NCI-H128 (cell line): ENCODE measurements at regions not wholly inside any gene's neighbourhood (a gene's known extent, or its start where the extent isn't known, plus 50 kb on each side); places are given as distances from the start of the nearest gene placed in this dataset.

Experiments
- DNase-seq: peaks from one replicate; lab custom pipeline; 2025; ENCODE audit not compliant: unreplicated experiment; lab: John Stamatoyannopoulos, UW

DNA sequence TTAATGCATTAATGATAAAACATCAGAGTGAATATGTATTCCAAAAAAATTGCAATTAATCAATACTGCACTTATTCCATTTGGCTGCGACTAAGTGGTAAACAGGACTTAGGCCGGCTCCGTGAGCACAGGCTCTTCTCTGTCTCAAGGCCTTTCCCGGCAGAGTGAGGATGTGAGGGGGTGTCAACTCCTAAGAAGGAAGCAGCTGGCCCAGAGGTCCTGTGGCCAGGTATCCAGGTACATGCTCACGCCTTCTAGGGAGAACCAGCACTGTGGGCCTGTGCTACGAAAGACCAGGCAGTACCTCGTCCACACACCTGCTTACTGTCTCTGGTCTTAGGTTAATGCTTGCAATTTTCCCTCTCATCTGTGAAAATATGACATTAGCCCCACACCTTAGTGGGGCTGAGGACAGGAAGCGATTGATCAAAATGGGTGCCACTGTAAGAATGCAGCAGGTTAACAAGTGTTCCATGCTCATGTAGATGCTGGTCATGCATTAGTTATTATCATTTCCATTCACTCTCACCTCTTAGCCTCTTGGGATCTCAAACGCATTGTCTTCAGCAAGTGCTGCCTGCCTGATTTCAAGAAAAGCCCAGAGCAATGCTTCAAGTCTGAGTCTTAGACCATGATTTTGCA is 175.3 kb downstream of the ABHD5 start:
- DNase-seq = no peak

GRCh38 chr3:43866529-43867353 is 176.0 kb downstream of the ABHD5 start:
- no peak for DNase-seq

GRCh38 chr3:43867436-43868072 is 176.8 kb downstream of the ABHD5 start:
- DNase-seq = no peak

- no peak for DNase-seq
Measured at GRCh38 chr3:43869491-43869890, 178.8 kb downstream of the ABHD5 start.

DNA sequence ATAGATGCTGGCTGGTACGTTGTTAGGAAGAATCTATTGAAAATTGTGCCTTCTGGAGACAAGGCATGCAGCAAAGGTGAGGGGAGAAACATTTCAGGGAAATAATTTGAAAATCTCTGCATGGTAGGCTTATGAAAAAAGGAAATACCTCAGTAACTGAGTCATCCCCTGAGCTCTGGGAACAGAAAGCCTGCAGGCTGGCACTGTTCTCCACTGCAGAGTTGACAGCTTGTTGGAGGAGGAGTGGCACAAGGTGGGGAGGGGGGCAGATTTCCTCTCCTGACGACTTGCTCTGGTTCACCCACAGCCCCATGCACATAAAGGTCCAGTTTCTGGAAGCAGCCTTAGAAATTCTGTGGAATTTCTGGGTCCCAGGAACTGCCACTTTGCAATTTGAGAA is 179.4 kb downstream of the ABHD5 start:
- DNase-seq = no peak

DNA sequence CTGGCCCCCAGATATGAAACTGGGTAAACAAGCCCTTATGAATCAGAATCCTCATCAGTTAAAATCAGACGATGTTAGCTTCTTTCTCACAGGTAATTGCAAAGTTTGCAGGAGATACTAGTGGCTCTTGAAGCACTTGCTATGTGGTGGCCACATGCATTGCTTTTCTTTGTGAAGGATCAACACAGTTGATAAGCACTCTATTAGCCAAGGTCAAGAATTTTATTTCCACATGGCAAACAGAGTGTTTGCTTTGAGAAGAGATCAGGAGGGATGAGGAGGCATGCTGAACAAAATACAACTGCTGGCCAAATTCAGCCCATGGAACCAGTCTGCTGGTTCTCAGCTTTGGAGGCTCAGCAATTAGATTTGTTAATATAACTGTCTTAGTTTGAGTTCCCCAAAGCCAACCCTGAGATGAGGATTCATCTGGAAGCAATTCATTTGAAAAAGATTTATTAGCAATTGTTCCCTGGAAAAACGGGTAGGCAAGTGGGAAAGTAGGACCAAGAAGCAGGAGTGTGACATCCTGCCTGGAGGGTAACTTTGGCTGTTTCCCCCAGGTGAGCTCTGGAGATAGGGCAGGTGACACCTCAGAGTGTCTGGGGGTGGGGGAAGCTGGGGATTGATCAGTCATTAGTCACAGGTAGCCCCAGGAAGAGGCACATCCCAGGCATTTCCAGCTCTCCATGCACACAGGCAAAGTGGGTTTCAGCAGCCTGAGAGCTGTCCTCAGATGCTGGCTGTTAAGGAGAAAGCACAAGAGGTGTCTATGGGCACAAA is 180.3 kb downstream of the ABHD5 start:
- no peak for DNase-seq

DNA sequence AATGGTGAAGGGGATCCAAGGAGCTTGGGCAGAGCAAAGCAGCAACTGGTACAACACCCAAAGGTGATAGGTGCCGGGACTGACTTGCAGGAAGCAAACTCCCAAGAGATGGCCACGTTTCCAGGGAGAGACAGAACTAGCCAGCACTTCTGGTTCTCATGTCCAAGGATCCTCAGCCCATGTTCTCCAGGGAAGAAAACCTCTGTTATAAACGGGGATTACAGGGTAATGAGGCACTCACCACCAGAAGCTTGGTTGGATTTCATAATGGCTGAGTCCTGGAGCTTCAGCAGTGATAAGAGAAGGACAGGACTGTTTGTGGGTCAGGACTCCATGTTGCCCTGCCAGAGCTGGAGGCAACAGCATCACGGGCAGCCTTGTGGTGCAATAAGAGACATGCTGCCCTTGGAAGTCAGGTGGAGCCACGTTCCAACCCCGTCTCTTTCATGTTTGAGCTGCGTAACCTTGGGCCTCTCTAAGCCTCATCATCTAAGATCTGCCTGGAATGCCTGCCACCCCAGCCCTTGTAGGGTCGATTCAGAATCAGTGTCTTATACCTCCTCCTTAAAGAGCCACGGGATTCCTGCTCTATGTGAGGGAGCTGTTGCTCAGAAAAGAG is 181.0 kb downstream of the ABHD5 start:
- DNase-seq = no peak

DNA sequence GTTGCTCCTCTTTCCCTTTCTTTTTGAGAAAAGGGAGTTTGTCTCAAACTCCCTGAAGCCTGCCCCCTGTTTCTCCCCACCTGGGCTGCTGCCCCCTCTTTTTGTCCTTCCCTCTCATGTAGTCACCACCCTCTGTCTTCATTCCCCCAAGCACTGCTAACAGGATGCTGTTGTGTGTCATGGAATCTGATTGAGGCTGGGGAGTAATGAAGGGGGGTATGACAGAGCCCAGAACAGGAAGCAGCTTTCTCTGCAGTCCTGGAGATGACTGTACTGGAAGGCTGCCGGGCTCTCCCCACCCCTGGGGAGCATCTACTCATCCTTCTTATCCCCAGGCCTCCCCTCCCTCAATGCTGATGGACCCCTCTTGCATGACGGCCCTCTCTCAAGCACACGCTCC is 181.6 kb downstream of the ABHD5 start:
- DNase-seq = no peak

GRCh38 chr3:43872901-43873300 is 182.2 kb downstream of the ABHD5 start:
- no peak for DNase-seq

- DNase-seq = no peak
Measured at GRCh38 chr3:43873723-43874122, 183.0 kb downstream of the ABHD5 start.

- DNase-seq = no peak
Measured at GRCh38 chr3:43874290-43874689, 183.6 kb downstream of the ABHD5 start.

GRCh38 chr3:43874731-43875130 is 184.0 kb downstream of the ABHD5 start:
- DNase-seq = no peak

DNA sequence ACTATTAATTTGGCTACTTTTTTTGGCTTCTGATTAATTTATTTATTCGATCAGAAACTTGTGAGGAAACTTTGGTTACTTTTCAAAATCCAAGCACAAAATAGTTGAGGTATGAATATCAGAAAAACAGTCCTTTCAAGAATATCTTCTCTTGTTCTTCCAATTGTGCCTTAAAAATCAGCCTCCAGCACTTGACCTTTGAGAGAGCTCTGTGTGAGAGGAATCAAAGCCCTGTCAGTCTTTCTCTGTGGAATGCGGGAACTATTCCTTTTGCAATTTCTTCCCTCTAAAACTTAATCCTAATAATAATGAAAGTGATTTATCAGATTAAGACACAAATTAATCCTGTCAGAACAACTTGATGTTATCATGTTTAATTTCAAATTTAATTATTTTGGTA is 185.9 kb downstream of the ABHD5 start:
- DNase-seq = no peak

- DNase-seq = no peak
Measured at GRCh38 chr3:43879166-43879565, 188.4 kb downstream of the ABHD5 start.

GRCh38 chr3:43882976-43883680 is 192.4 kb downstream of the ABHD5 start:
- no peak for DNase-seq

DNA sequence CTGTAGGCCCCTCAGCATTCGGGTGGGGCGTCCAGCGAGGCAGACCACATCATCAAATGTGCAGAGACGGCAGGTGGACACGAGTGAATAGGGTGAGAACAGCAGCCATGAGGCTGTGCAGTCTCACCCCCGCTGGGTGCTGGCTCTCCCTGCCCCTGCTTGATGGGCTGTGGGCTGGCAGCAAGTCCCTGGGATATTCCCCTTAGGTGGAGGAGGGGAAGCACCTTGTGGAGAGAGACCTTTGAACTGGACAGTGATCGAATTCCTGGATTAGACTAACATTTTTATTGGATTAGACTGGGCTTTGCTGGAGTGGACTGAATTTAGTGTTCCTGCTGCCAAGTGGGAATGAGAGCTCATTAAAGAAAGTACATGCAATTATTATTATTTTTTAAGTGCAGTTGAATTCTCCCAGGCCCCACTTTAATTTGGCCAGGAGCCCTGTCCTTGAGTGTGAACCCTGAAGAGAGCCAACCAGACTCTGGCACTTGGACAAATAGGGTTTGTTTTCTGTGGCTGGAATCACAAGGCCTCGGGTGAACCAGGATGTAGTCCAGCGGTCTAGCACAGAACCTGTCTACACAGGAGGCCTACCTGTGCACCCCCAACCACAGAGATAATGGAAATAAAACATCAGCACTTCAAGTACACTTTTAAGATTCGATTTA is 193.1 kb downstream of the ABHD5 start:
- DNase-seq = no peak

DNA sequence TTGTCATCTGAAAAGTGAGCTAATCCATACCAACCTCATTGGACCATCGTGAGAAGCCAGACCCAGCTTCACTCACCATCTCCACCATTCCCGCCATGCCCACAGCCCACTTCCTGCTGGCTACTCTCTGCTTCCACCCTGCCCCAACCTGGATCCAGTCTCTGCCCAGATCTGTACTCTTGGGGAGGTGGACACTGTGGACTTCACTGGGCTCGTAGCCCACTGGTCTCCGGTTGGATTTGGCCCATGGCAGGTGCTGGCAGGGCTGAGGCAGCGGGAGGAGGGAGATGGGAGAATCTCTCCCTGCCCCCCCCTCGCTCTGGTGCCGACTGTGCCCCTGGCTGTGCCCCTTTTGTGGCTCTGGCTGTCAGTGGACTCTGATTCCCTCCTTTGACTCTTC is 193.8 kb downstream of the ABHD5 start:
- no peak for DNase-seq

DNA sequence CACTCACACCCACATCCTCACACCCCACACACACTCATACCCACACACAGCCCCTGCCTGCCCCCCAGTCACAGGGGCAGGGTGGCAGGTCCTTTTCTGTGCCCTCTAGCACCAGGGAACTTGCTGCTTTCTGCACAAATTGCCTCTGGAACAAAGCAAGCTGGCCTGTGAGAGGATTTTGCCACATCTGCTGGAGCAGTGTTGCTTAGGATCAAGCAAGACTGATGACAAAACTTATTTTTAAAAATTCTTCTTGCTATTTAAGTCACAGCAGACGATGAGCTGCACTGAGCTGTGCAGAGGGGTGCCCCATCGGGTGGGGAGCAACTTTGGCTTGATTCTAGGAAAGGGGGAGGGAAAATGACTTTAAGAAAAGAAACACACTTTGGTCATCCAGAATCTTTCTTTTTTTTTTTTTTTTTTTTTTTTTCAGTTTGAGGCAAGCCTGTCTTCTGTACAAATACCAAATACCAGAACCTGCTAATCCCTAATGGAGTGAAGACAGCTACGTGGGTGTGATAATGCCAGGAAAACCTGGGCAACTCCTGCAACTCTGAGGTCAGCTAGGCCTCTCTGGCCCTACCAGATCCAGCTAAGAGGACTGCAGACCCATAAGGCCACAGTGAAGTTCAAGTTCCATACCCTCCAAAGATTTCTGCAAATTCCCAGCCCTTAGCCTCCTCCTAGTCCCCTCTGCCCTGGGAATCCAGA is 195.3 kb downstream of the ABHD5 start:
- DNase-seq = no peak

DNA sequence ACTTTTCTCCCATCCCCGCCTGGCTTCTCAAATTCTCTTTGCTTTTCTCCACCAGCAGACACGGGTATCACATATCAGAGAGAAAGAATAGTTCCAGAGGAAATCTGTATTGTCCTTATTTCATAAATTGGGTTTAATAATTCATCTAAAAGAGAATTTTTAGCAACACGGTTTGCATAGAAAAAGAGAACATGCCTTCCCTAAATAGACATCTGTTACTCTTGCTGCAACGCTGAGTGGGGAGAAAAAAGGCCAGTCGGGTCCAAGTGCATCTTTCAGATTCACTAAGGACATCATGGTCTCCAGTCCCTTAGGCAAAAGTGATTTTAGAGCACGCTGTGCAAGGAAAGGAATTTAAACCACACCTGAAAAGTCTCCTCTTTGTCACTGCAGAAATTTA is 201.3 kb downstream of the ABHD5 start:
- DNase-seq = no peak
